Activated T-helper 17 cell treated with anti-CD3 and anti-CD28 coated beads, Interleukin-2, amount 50 U/mL, for 72 hours (primary cell): ENCODE measurements at regions not wholly inside any gene's neighbourhood (a gene's known extent, or its start where the extent isn't known, plus 50 kb on each side); places are given as distances from the start of the nearest gene placed in this dataset.

ENCODE experiments used
- ATAC-seq: fragments of 150-1000 bp; cut with Tn5 transposase; replicated peaks from 2 replicates; pipeline ENCODE4 v1.10.0; 2021; ENCODE audit warnings: mild to moderate bottlenecking, moderate library complexity
- H3K27ac Mint-ChIP-seq: one replicate; pipeline ENCODE4 v1.8.0; 2022; ENCODE audit warnings: mixed read lengths
- H3K27me3 Mint-ChIP-seq: one replicate; pipeline ENCODE4 v1.8.0; 2022; ENCODE audit warnings: mixed read lengths
- H3K36me3 Mint-ChIP-seq: one replicate; pipeline ENCODE4 v1.8.0; 2022; ENCODE audit warnings: low read depth, mild to moderate bottlenecking, mixed read lengths
- H3K4me1 Mint-ChIP-seq: one replicate; pipeline ENCODE4 v1.8.0; 2022; ENCODE audit warnings: mixed read lengths
- H3K4me3 Mint-ChIP-seq: one replicate; pipeline ENCODE4 v1.8.0; 2022; ENCODE audit warnings: mild to moderate bottlenecking, mixed read lengths
- H3K9me3 Mint-ChIP-seq: one replicate; pipeline ENCODE4 v1.8.0; 2022; ENCODE audit warnings: mixed read lengths

- ATAC-seq = no peak
- H3K27ac Mint-ChIP-seq = no peak overlapping the region
- no peaks in the 10 kb centered on the region for H3K36me3 Mint-ChIP-seq
These were observed 56.0 kb upstream of the CTXND1 start for GRCh38 chr15:80308002-80308401.

GRCh38 chr15:80309769-80310384 lies 57.9 kb upstream of the CTXND1 start:
- H3K27ac Mint-ChIP-seq = no peak overlapping the region
- no peaks in the 10 kb centered on the region for H3K9me3 Mint-ChIP-seq
- ATAC-seq = no peak
- H3K27me3 Mint-ChIP-seq = peaks cover 32% of the 10 kb centered on the region
- no peaks in the 10 kb centered on the region for H3K4me1 Mint-ChIP-seq
- no peak overlapping the region for H3K4me3 Mint-ChIP-seq
- H3K36me3 Mint-ChIP-seq = no peaks in the 10 kb centered on the region

More at GRCh38 chr15:80308002-80308401, 56.0 kb upstream of the CTXND1 start:
- Mint-ChIP-seq H3K4me1 (no peaks in the 10 kb centered on the region), H3K4me3 (no peak overlapping the region), H3K27me3 (peaks cover 29% of the 10 kb centered on the region), H3K9me3 (no peaks in the 10 kb centered on the region)

GRCh38 chr15:80310776-80311175 lies 58.8 kb upstream of the CTXND1 start:
- no peak for ATAC-seq
- Mint-ChIP-seq H3K9me3 (no peaks in the 10 kb centered on the region), H3K4me3 (no peak overlapping the region), H3K27me3 (peaks cover 35% of the 10 kb centered on the region), H3K36me3 (no peaks in the 10 kb centered on the region), H3K27ac (no peak overlapping the region), H3K4me1 (no peaks in the 10 kb centered on the region)

GRCh38 chr15:80315289-80315987 lies 63.4 kb upstream of the CTXND1 start:
- H3K4me1 Mint-ChIP-seq = no peaks in the 10 kb centered on the region
- no peak overlapping the region for H3K4me3 Mint-ChIP-seq
- H3K9me3 Mint-ChIP-seq = no peaks in the 10 kb centered on the region
- H3K27me3 Mint-ChIP-seq = peaks cover 25% of the 10 kb centered on the region
- no peaks in the 10 kb centered on the region for H3K36me3 Mint-ChIP-seq
- no peak overlapping the region for H3K27ac Mint-ChIP-seq
- no peak for ATAC-seq

GRCh38 chr15:80317389-80318182 lies 65.6 kb upstream of the CTXND1 start:
- H3K9me3 Mint-ChIP-seq = no peaks in the 10 kb centered on the region
- H3K27ac Mint-ChIP-seq = no peak overlapping the region
- no peak overlapping the region for H3K4me3 Mint-ChIP-seq
- ATAC-seq = peak; percentile 32
- no peaks in the 10 kb centered on the region for H3K4me1 Mint-ChIP-seq
- no peaks in the 10 kb centered on the region for H3K36me3 Mint-ChIP-seq
- peaks cover 24% of the 10 kb centered on the region for H3K27me3 Mint-ChIP-seq

- Mint-ChIP-seq H3K9me3 (no peaks in the 10 kb centered on the region), H3K36me3 (no peaks in the 10 kb centered on the region), H3K4me3 (no peak overlapping the region), H3K27ac (no peak overlapping the region), H3K27me3 (peaks cover 27% of the 10 kb centered on the region), H3K4me1 (no peaks in the 10 kb centered on the region)
- no peak for ATAC-seq
These were observed 69.8 kb upstream of the CTXND1 start for GRCh38 chr15:80321853-80322252.

- Mint-ChIP-seq H3K4me3 (no peak overlapping the region), H3K27ac (no peak overlapping the region), H3K36me3 (no peaks in the 10 kb centered on the region), H3K9me3 (peaks cover 3% of the 10 kb centered on the region), H3K4me1 (no peaks in the 10 kb centered on the region), H3K27me3 (peaks cover 19% of the 10 kb centered on the region)
- ATAC-seq = no peak
These were observed 71.3 kb upstream of the CTXND1 start for GRCh38 chr15:80323285-80323684.

- no peaks in the 10 kb centered on the region for H3K4me1 Mint-ChIP-seq
- no peak overlapping the region for H3K4me3 Mint-ChIP-seq
- H3K9me3 Mint-ChIP-seq = peaks cover 3% of the 10 kb centered on the region
- no peak for ATAC-seq
- H3K36me3 Mint-ChIP-seq = no peaks in the 10 kb centered on the region
- H3K27ac Mint-ChIP-seq = no peak overlapping the region
- peaks cover 18% of the 10 kb centered on the region for H3K27me3 Mint-ChIP-seq
These were observed 72.6 kb upstream of the CTXND1 start for GRCh38 chr15:80324545-80325080.

GRCh38 chr15:80325206-80325605 lies 73.2 kb upstream of the CTXND1 start:
- Mint-ChIP-seq H3K36me3 (no peaks in the 10 kb centered on the region), H3K4me3 (no peak overlapping the region), H3K27ac (no peak overlapping the region)

GRCh38 chr15:80326270-80326669 lies 74.3 kb upstream of the CTXND1 start:
- H3K27me3 Mint-ChIP-seq = peaks cover 9% of the 10 kb centered on the region
- H3K4me3 Mint-ChIP-seq = no peak overlapping the region
- no peaks in the 10 kb centered on the region for H3K36me3 Mint-ChIP-seq
- no peaks in the 10 kb centered on the region for H3K4me1 Mint-ChIP-seq
- no peak overlapping the region for H3K27ac Mint-ChIP-seq
- no peak for ATAC-seq
- H3K9me3 Mint-ChIP-seq = peaks cover 3% of the 10 kb centered on the region

More at GRCh38 chr15:80325206-80325605, 73.2 kb upstream of the CTXND1 start:
- peaks cover 14% of the 10 kb centered on the region for H3K27me3 Mint-ChIP-seq
- no peaks in the 10 kb centered on the region for H3K4me1 Mint-ChIP-seq
- no peak for ATAC-seq
- peaks cover 3% of the 10 kb centered on the region for H3K9me3 Mint-ChIP-seq

- peaks cover 3% of the 10 kb centered on the region for H3K9me3 Mint-ChIP-seq
- H3K4me3 Mint-ChIP-seq = no peak overlapping the region
- no peak overlapping the region for H3K27ac Mint-ChIP-seq
- H3K4me1 Mint-ChIP-seq = no peaks in the 10 kb centered on the region
- no peak for ATAC-seq
- no peaks in the 10 kb centered on the region for H3K36me3 Mint-ChIP-seq
- peaks cover 8% of the 10 kb centered on the region for H3K27me3 Mint-ChIP-seq
These were observed 75.7 kb upstream of the ARNT2 start for GRCh38 chr15:80328496-80328895.

- peaks cover 3% of the 10 kb centered on the region for H3K9me3 Mint-ChIP-seq
- no peak for ATAC-seq
- H3K27me3 Mint-ChIP-seq = peaks cover 16% of the 10 kb centered on the region
- H3K4me1 Mint-ChIP-seq = no peaks in the 10 kb centered on the region
- no peaks in the 10 kb centered on the region for H3K36me3 Mint-ChIP-seq
- no peak overlapping the region for H3K4me3 Mint-ChIP-seq
- no peak overlapping the region for H3K27ac Mint-ChIP-seq
These were observed 72.2 kb upstream of the ARNT2 start for GRCh38 chr15:80331886-80332406.

- ATAC-seq = no peak
- H3K27me3 Mint-ChIP-seq = peaks cover 18% of the 10 kb centered on the region
- H3K4me3 Mint-ChIP-seq = no peak overlapping the region
- no peaks in the 10 kb centered on the region for H3K36me3 Mint-ChIP-seq
- H3K9me3 Mint-ChIP-seq = no peaks in the 10 kb centered on the region
- H3K4me1 Mint-ChIP-seq = no peaks in the 10 kb centered on the region
- no peak overlapping the region for H3K27ac Mint-ChIP-seq
These were observed 70.9 kb upstream of the ARNT2 start for GRCh38 chr15:80333261-80333660.

- H3K27me3 Mint-ChIP-seq = peaks cover 18% of the 10 kb centered on the region
- ATAC-seq = no peak
- no peak overlapping the region for H3K4me3 Mint-ChIP-seq
- H3K27ac Mint-ChIP-seq = no peak overlapping the region
- no peaks in the 10 kb centered on the region for H3K4me1 Mint-ChIP-seq
- no peaks in the 10 kb centered on the region for H3K36me3 Mint-ChIP-seq
- H3K9me3 Mint-ChIP-seq = no peaks in the 10 kb centered on the region
These were observed 69.7 kb upstream of the ARNT2 start for GRCh38 chr15:80334521-80334920.
